ENCODE measurements at regions not wholly inside any gene's neighbourhood (a gene's known extent, or its start where the extent isn't known, plus 50 kb on each side); places are given as distances from the start of the nearest gene placed in this dataset.

- TF ChIP-seq CTCF (IDR thresholded peaks at IDR 0.05 in 4 of 5, conservative IDR thresholded peaks at IDR 0.05 in 1 of 5): no peak
- no peak for TF ChIP-seq POLR2A (IDR thresholded peaks at IDR 0.05)
These were observed 552.4 kb downstream of the EPHA4 start for GRCh38 chr2:221019668-221020067.

All from gastrocnemius medialis (tissue), 4 donors.